D721Med (cell line): ENCODE measurements at regions not wholly inside any gene's neighbourhood (a gene's known extent, or its start where the extent isn't known, plus 50 kb on each side); places are given as distances from the start of the nearest gene placed in this dataset.

ENCODE experiments used
- DNase-seq: peaks from one replicate; pipeline ENCODE4 v3.0.0; 2011; ENCODE audit warnings: low spot score; ENCODE audit not compliant: insufficient read length
- FAIRE-seq: peaks from 2 replicates; lab custom pipeline; 2011; peaks lifted over from hg19 to GRCh38; lab: Jason Lieb, UNC
- CTCF ChIP-seq: IDR thresholded peaks from 2 replicates; pipeline ENCODE4 v1.5.1; 2012; ENCODE audit warnings: mild to moderate bottlenecking, control low read depth; ENCODE audit not compliant: insufficient read depth; ENCODE audit errors: missing control alignments

GRCh38 chr3:22939349-22939748 is 263.8 kb upstream of the UBE2E2 start:
- DNase-seq: no peak

GRCh38 chr3:22940285-22940684 is 262.8 kb upstream of the UBE2E2 start:
- DNase-seq (no peak), FAIRE-seq (no peak)
- TF ChIP-seq CTCF: no peak

More at GRCh38 chr3:22939349-22939748, 263.8 kb upstream of the UBE2E2 start:
- no peak for TF ChIP-seq CTCF
- no peak for FAIRE-seq

GRCh38 chr3:22942981-22943380 is 260.1 kb upstream of the UBE2E2 start:
- DNase-seq (no peak), FAIRE-seq (no peak)

DNA sequence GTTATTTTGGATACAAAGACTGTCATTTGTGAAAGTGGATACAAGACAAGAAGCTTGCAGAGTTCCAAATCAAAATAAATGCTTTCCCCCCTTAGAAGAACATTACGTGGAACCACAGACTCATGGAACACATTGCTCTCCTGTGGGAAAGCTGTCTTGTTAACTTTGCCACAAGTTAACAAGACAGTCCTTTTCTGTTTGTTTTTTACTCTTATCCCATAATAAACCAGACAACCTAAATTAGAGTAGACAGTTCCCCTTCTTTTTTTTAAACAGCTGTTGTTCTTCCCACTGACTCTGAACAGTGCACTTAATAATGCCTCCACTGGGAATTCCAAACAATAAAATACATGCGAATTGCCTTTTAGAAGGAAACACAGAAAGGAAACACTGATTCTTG is 255.3 kb upstream of the UBE2E2 start:
- no peak for DNase-seq
- no peak for TF ChIP-seq CTCF
- no peak for FAIRE-seq

More at GRCh38 chr3:22942981-22943380, 260.1 kb upstream of the UBE2E2 start:
- no peak for TF ChIP-seq CTCF

DNA sequence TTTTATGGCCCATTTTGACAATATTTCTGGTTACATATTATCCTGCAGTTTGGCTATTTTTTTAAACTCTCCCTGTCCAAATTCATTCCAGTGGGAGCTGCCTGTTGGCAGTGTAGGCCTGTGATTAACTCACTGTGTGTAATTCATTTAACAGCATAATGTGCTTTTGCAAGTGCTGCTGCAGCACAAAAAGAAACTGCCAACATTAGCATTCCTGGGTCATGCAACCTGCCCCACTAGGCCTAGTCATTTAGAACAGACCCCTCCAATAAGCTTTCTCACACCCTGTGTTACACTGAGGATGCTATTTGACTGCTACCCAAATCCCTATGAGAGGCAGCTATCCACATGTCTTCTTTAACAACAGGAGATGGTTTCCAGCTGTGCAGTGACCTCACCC is 251.2 kb upstream of the UBE2E2 start:
- no peak for FAIRE-seq
- no peak for TF ChIP-seq CTCF
- no peak for DNase-seq

GRCh38 chr3:22952860-22953259 is 250.3 kb upstream of the UBE2E2 start:
- no peak for TF ChIP-seq CTCF
- DNase-seq (no peak), FAIRE-seq (no peak)

GRCh38 chr3:22959593-22959992 is 243.5 kb upstream of the UBE2E2 start:
- DNase-seq (no peak), FAIRE-seq (no peak)
- no peak for TF ChIP-seq CTCF
